ENCODE measurements at regions not wholly inside any gene's neighbourhood (a gene's known extent, or its start where the extent isn't known, plus 50 kb on each side); places are given as distances from the start of the nearest gene placed in this dataset.

GRCh38 chr7:72490301-72490700 is 78.2 kb upstream of the CALN1 start:
- no peak for TF ChIP-seq CTCF (IDR thresholded peaks at IDR 0.05; ENCODE audit: insufficient read depth, low read depth, low read length, missing control alignments)

GRCh38 chr7:72481934-72482333 is 69.8 kb upstream of the CALN1 start:
- no peak for DNase-seq (ENCODE audit: low read depth)
- no peak for TF ChIP-seq CTCF (IDR thresholded peaks at IDR 0.05; ENCODE audit: insufficient read depth, low read depth, low read length, missing control alignments)
- H3K4me3 ChIP-seq (ENCODE audit: low read length): no peak overlapping the region

More at GRCh38 chr7:72490301-72490700, 78.2 kb upstream of the CALN1 start:
- no peak overlapping the region for H3K4me3 ChIP-seq (ENCODE audit: low read length)
- DNase-seq (ENCODE audit: low read depth): no peak

GRCh38 chr7:72476608-72477305 is 64.6 kb upstream of the CALN1 start:
- no peak for DNase-seq (ENCODE audit: low read depth)
- no peak for TF ChIP-seq CTCF (IDR thresholded peaks at IDR 0.05; ENCODE audit: insufficient read depth, low read depth, low read length, missing control alignments)
- H3K4me3 ChIP-seq (ENCODE audit: low read length): no peak overlapping the region

GRCh38 chr7:72467237-72467636 is 55.1 kb upstream of the CALN1 start:
- DNase-seq (ENCODE audit: low read depth): no peak
- no peak for TF ChIP-seq CTCF (IDR thresholded peaks at IDR 0.05; ENCODE audit: insufficient read depth, low read depth, low read length, missing control alignments)
- H3K4me3 ChIP-seq (ENCODE audit: low read length): no peak overlapping the region

GRCh38 chr7:72466797-72467196 is 54.7 kb upstream of the CALN1 start:
- no peak for TF ChIP-seq CTCF (IDR thresholded peaks at IDR 0.05; ENCODE audit: insufficient read depth, low read depth, low read length, missing control alignments)
- DNase-seq (ENCODE audit: low read depth): no peak
- H3K4me3 ChIP-seq (ENCODE audit: low read length): no peak overlapping the region

- no peak overlapping the region for H3K4me3 ChIP-seq (ENCODE audit: low read length)
- TF ChIP-seq CTCF (IDR thresholded peaks at IDR 0.05; ENCODE audit: insufficient read depth, low read depth, low read length, missing control alignments): no peak
Observed at GRCh38 chr7:72465521-72465920, 53.4 kb upstream of the CALN1 start.

GRCh38 chr7:72462311-72462710 is 50.2 kb upstream of the CALN1 start:
- DNase-seq (ENCODE audit: low read depth): no peak
- no peak overlapping the region for H3K4me3 ChIP-seq (ENCODE audit: low read length)
- TF ChIP-seq CTCF (IDR thresholded peaks at IDR 0.05; ENCODE audit: insufficient read depth, low read depth, low read length, missing control alignments): no peak

More at GRCh38 chr7:72465521-72465920, 53.4 kb upstream of the CALN1 start:
- DNase-seq (ENCODE audit: low read depth): no peak
